ENCODE measurements at regions not wholly inside any gene's neighbourhood (a gene's known extent, or its start where the extent isn't known, plus 50 kb on each side); places are given as distances from the start of the nearest gene placed in this dataset.

DNA sequence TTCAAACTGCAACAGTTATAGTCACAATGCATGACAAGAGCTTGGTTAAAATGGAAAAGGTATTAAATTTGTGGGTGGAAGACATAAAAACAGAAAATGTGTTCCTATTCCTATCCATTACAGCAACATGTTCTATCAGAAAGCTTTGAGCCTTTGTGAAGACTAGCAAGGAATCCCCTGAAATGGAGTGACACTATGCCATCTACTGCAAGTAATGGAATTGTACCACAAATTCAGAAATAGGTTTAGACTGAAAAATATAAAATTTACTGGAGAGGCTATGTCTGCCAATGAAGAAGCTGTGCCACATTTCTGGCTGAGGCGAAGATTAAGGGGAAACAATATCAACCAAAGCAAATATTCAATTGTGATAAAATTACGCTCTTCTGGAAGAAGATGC lies 247.9 kb downstream of the ADAM29 start:
- no peak for DNase-seq (ENCODE audit: low spot score in 2 of 2)
- H3K27me3 ChIP-seq (ENCODE audit: low read depth), result no peaks in the 10 kb centered on the region; the same call in 1 of the 2 replicates
- in situ Hi-C loops (cut with MboI; ENCODE audit: low sequenced_read_pairs), result no loop called here
- H3K36me3 ChIP-seq (replicated peaks), result no peaks in the 10 kb centered on the region
- no peaks in the 10 kb centered on the region for H3K9me3 ChIP-seq
- no peaks in the 10 kb centered on the region for H3K4me1 ChIP-seq
- no peak overlapping the region for H3K4me3 ChIP-seq

- Histone ChIP-seq H3K4me3 (no peak overlapping the region), H3K4me1 (no peaks in the 10 kb centered on the region), H3K9me3 (no peaks in the 10 kb centered on the region), H3K36me3 (replicated peaks) (no peaks in the 10 kb centered on the region), H3K27me3 (ENCODE audit: low read depth) (no peaks in the 10 kb centered on the region)
- no peak for DNase-seq (ENCODE audit: low spot score in 2 of 2)
- in situ Hi-C loops (cut with MboI; ENCODE audit: low sequenced_read_pairs), result no loop called here
Observed at GRCh38 chr4:175176710-175177109, 258.6 kb downstream of the ADAM29 start.

DNA sequence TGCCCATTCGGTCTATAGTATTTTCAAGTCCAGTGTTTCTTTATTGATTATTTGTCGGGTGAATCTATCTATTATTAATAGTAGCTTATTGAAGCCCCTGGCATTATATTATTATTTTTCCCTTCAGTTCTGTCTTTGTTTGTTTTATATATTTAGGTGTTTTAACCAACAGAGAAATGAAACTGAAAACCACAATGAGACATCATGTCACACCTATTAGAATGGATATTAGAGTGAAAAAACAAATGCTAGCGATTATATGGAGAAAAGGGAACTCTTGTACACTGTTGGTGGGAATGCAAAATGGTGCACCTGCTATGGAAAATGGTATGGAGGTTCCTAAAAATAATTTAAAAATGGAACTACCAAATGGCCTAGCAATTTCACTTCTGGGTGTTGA lies 272.5 kb downstream of the ADAM29 start:
- no peak overlapping the region for H3K4me3 ChIP-seq
- no peaks in the 10 kb centered on the region for H3K9me3 ChIP-seq
- no peaks in the 10 kb centered on the region for H3K4me1 ChIP-seq
- H3K36me3 ChIP-seq (replicated peaks), result no peaks in the 10 kb centered on the region
- no peaks in the 10 kb centered on the region for H3K27me3 ChIP-seq (ENCODE audit: low read depth)
- DNase-seq (ENCODE audit: low spot score in 2 of 2), result no peak
- in situ Hi-C loops (cut with MboI; ENCODE audit: low sequenced_read_pairs), result no loop called here

DNA sequence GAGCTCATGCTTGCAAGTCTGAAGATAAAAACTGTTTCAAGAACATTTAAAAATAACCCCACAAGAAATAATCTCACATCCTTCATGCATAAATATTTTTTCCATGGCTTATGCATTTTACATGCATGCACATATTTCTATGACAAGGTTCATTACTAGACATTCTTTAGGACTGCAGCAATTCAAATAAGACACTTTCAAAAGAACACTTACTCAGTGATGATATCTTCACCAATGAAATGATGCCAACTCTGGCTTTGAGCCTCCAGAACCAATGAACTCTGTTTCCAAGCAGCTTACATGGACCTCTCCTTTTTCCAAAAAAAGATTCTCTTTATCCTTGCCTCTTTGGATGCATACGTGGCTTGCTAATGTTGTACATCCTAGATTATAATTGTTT lies 279.9 kb downstream of the ADAM29 start:
- H3K27me3 ChIP-seq (ENCODE audit: low read depth), result no peaks in the 10 kb centered on the region
- H3K4me1 ChIP-seq, result no peaks in the 10 kb centered on the region
- H3K36me3 ChIP-seq (replicated peaks), result no peaks in the 10 kb centered on the region
- H3K9me3 ChIP-seq, result no peaks in the 10 kb centered on the region
- in situ Hi-C loops (cut with MboI; ENCODE audit: low sequenced_read_pairs), result no loop called here
- H3K4me3 ChIP-seq, result no peak overlapping the region
- DNase-seq (ENCODE audit: low spot score in 2 of 2), result no peak

- H3K27me3 ChIP-seq (ENCODE audit: low read depth), result no peaks in the 10 kb centered on the region
- H3K9me3 ChIP-seq, result no peaks in the 10 kb centered on the region
- in situ Hi-C loops (cut with MboI; ENCODE audit: low sequenced_read_pairs), result no loop called here
- no peaks in the 10 kb centered on the region for H3K4me1 ChIP-seq
- no peak overlapping the region for H3K4me3 ChIP-seq
- no peaks in the 10 kb centered on the region for H3K36me3 ChIP-seq (replicated peaks)
- DNase-seq (ENCODE audit: low spot score in 2 of 2), result no peak
Observed at GRCh38 chr4:175215208-175215607, 297.1 kb downstream of the ADAM29 start.

GRCh38 chr4:175215657-175216056 lies 297.5 kb downstream of the ADAM29 start:
- Histone ChIP-seq H3K9me3 (no peaks in the 10 kb centered on the region), H3K36me3 (replicated peaks) (no peaks in the 10 kb centered on the region), H3K4me1 (no peaks in the 10 kb centered on the region), H3K4me3 (no peak overlapping the region), H3K27me3 (ENCODE audit: low read depth) (no peaks in the 10 kb centered on the region)
- in situ Hi-C loops (cut with MboI; ENCODE audit: low sequenced_read_pairs), result no loop called here
- no peak for DNase-seq (ENCODE audit: low spot score in 2 of 2)

DNA sequence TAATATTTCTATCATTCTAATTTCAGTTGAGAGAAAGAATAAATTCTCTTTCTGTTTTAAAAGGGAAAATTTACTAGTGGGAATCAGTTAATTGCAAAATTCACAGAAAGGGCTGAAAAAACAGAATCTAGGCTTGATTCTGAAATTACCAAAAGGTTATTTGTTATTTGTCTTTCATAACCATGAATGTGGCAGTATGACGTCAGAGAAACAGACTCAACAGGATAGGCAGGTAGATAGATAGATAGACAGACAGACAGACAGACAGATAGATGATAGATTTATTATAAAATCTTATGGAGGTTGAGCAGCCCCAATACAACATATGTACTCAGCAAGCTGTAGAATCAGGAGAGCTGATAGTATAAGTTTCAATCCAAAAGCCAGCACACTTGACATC lies 311.0 kb downstream of the ADAM29 start:
- H3K9me3 ChIP-seq, result no peaks in the 10 kb centered on the region
- no peaks in the 10 kb centered on the region for H3K27me3 ChIP-seq (ENCODE audit: low read depth)
- no peak overlapping the region for H3K4me3 ChIP-seq
- no peak for DNase-seq (ENCODE audit: low spot score in 2 of 2)
- H3K36me3 ChIP-seq (replicated peaks), result no peaks in the 10 kb centered on the region
- no peaks in the 10 kb centered on the region for H3K4me1 ChIP-seq
- in situ Hi-C loops (cut with MboI; ENCODE audit: low sequenced_read_pairs), result no loop called here

DNA sequence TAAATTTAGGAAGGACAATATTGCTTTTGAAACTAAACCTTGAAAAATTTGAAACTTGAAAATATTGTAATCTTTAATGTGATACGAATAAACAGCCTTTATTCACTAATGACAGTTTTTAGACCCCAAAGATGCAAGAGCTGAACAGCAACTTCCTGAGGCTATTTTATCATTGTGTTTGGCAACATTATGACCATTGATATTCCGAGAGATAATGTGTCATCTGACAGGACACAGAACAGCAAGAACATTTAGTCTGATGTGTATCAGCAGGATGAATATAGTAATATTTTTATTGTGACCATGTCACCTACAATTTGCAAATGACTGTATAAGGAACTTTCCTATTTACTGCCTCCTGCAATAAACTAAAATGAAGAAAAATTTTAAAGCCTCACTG lies 316.0 kb downstream of the ADAM29 start:
- Histone ChIP-seq H3K4me3 (no peak overlapping the region), H3K36me3 (replicated peaks) (no peaks in the 10 kb centered on the region), H3K4me1 (no peaks in the 10 kb centered on the region), H3K27me3 (ENCODE audit: low read depth) (no peaks in the 10 kb centered on the region), H3K9me3 (no peaks in the 10 kb centered on the region)
- in situ Hi-C loops (cut with MboI; ENCODE audit: low sequenced_read_pairs), result no loop called here
- no peak for DNase-seq (ENCODE audit: low spot score in 2 of 2)

DNA sequence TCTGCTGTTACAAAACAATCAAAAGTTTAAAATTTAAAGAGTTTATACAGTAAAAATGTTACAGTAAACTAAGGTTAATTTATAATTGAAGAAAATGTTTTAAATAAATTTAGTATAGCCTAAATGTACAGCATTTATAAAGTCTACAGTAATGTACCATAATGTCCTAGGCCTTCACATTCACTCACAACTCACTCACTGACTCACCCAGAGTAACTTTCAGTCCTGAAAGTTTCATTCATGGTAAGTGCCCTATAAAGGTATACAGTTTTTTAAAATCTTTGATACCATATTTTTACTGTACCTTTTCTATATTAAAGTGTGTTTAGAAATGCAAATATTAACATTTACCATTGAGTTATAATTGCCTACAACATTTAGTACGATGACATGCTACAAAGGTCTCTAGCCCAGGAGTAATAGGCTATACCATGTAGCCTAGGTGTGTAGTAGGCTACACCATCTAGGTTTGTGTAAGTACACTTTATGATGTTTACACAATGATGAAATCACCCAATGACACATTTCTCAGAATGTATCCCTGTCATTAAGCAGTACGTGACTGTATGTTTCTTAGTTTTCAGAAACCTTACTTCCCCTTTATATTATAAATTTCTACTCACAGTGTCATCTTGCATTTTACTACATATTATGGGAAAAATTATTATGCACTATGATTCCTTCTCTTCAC lies 320.8 kb downstream of the ADAM29 start:
- Histone ChIP-seq H3K36me3 (replicated peaks) (no peaks in the 10 kb centered on the region), H3K4me3 (no peak overlapping the region), H3K27me3 (ENCODE audit: low read depth) (no peaks in the 10 kb centered on the region), H3K4me1 (no peaks in the 10 kb centered on the region), H3K9me3 (no peaks in the 10 kb centered on the region)
- DNase-seq (ENCODE audit: low spot score in 2 of 2), result no peak
- in situ Hi-C loops (cut with MboI; ENCODE audit: low sequenced_read_pairs), result no loop called here

GRCh38 chr4:175246941-175247340 lies 328.8 kb downstream of the ADAM29 start:
- Histone ChIP-seq H3K4me1 (no peaks in the 10 kb centered on the region), H3K9me3 (no peaks in the 10 kb centered on the region), H3K27me3 (ENCODE audit: low read depth) (no peaks in the 10 kb centered on the region), H3K4me3 (no peak overlapping the region), H3K36me3 (replicated peaks) (no peaks in the 10 kb centered on the region)
- DNase-seq (ENCODE audit: low spot score in 2 of 2), result no peak
- in situ Hi-C loops (cut with MboI; ENCODE audit: low sequenced_read_pairs), result no loop called here

DNA sequence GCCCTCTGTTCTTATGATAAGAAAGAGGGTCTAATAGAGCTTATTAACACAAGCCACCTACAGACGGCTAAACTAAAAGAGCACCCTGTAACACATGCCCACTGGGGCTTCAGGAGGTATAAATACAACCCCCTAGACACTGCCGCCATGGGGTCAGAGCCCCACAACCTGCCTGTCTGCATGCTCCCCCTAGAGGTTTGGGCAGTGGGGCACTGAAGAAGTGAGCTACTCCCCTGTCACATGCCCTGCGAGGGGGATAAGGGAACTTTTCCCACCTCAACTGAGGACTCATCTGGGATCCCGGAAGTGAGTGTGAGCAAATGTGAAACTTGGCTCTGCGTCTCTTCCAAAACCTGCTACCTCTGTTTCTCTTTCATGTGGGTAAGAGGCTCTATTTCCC lies 334.5 kb downstream of the ADAM29 start:
- H3K4me3 ChIP-seq, result no peak overlapping the region
- no peaks in the 10 kb centered on the region for H3K36me3 ChIP-seq (replicated peaks)
- H3K9me3 ChIP-seq, result no peaks in the 10 kb centered on the region
- in situ Hi-C loops (cut with MboI; ENCODE audit: low sequenced_read_pairs), result no loop called here
- H3K27me3 ChIP-seq (ENCODE audit: low read depth), result no peaks in the 10 kb centered on the region
- no peak for DNase-seq (ENCODE audit: low spot score in 2 of 2)
- no peaks in the 10 kb centered on the region for H3K4me1 ChIP-seq

DNA sequence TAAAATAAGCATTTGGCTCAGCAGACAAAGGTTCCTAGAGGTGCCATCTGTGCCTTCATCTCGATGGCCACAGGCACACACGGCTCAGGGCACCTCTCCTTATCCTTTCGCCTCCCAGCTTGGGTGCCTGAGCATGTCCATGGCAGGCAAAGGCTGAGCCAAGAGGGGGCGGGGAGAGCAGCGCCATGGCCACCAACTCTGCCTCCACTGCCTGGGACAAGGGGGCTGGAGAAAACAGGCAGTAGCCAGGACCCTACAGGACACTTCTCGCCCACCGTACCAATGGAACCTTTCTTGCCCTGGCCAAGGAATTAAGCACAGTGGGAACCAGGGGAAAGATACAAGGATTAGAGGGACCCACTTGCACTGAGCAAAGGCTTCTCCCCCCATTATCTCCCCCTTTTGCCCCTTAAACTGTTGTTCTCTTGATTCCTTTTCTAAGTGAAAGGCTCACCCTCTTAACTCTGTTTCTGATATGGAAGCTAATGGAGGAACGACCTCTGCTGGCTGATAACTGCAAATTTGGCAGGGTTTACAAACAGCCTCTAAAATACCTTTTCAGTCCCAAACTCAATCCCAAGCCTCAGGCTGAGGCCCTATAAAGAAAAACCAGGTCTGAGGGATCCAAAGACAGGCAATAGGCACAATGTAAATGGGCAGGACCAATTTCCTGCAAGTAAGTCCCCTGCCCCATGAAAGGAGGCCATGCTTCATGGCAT lies 335.2 kb downstream of the ADAM29 start:
- H3K36me3 ChIP-seq (replicated peaks), result no peaks in the 10 kb centered on the region
- H3K4me3 ChIP-seq, result no peak overlapping the region
- no peak for DNase-seq (ENCODE audit: low spot score in 2 of 2)
- H3K27me3 ChIP-seq (ENCODE audit: low read depth), result no peaks in the 10 kb centered on the region
- H3K9me3 ChIP-seq, result no peaks in the 10 kb centered on the region
- in situ Hi-C loops (cut with MboI; ENCODE audit: low sequenced_read_pairs), result no loop called here
- H3K4me1 ChIP-seq, result no peaks in the 10 kb centered on the region

- H3K9me3 ChIP-seq, result no peaks in the 10 kb centered on the region
- H3K4me3 ChIP-seq, result no peak overlapping the region
- no peaks in the 10 kb centered on the region for H3K36me3 ChIP-seq (replicated peaks)
- no peak for DNase-seq (ENCODE audit: low spot score in 2 of 2)
- H3K4me1 ChIP-seq, result no peaks in the 10 kb centered on the region
- in situ Hi-C loops (cut with MboI; ENCODE audit: low sequenced_read_pairs), result no loop called here
- H3K27me3 ChIP-seq (ENCODE audit: low read depth), result no peaks in the 10 kb centered on the region
Observed at GRCh38 chr4:175263537-175263936, 345.4 kb downstream of the ADAM29 start.

GRCh38 chr4:175271010-175271630 lies 353.0 kb downstream of the ADAM29 start:
- Histone ChIP-seq H3K9me3 (no peaks in the 10 kb centered on the region), H3K4me1 (no peaks in the 10 kb centered on the region), H3K27me3 (ENCODE audit: low read depth) (no peaks in the 10 kb centered on the region), H3K36me3 (replicated peaks) (no peaks in the 10 kb centered on the region), H3K4me3 (no peak overlapping the region)
- no peak for DNase-seq (ENCODE audit: low spot score in 2 of 2)
- in situ Hi-C loops (cut with MboI; ENCODE audit: low sequenced_read_pairs), result no loop called here

Measured in HAP-1 (cell line).